IPS DF 6.9 (cell line): ENCODE measurements at regions not wholly inside any gene's neighbourhood (a gene's known extent, or its start where the extent isn't known, plus 50 kb on each side); places are given as distances from the start of the nearest gene placed in this dataset.

Source experiments
- DNase-seq: peaks from one replicate; pipeline ENCODE4 v3.0.0-alpha.2; 2013; ENCODE audit warnings: low read depth, low spot score
- H3K27ac ChIP-seq: one replicate; pipeline ENCODE4 v1.5.1; 2013; ENCODE audit warnings: low read length, control low read depth
- H3K27me3 ChIP-seq: 2 replicates; pipeline ENCODE4 v1.6.1; 2013; ENCODE audit warnings: mild to moderate bottlenecking, low read length; ENCODE audit not compliant: control insufficient read depth, insufficient read depth
- H3K36me3 ChIP-seq: 2 replicates; pipeline ENCODE4 v1.6.1; 2013; ENCODE audit warnings: low read length; ENCODE audit not compliant: control insufficient read depth, insufficient read depth
- H3K4me1 ChIP-seq: 2 replicates; pipeline ENCODE4 v1.6.1; 2013; ENCODE audit warnings: low read length; ENCODE audit not compliant: control insufficient read depth, insufficient read depth
- H3K4me3 ChIP-seq: 2 replicates; pipeline ENCODE4 v1.5.1; 2013; ENCODE audit warnings: mild to moderate bottlenecking, low read length
- H3K9me3 ChIP-seq: 2 replicates; pipeline ENCODE4 v1.6.1; 2013; ENCODE audit warnings: low read length, inconsistent platforms; ENCODE audit not compliant: control insufficient read depth, insufficient read depth
- WGBS: extraction: QIAGEN DNeasy Blood & Tissue Kit; methylation state at CpG from one replicate; pipeline ENCODE4 v1.1.7; 2013; ENCODE audit warnings: mixed read lengths, missing lambda C conversion rate; ENCODE audit not compliant: insufficient read length, insufficient coverage; 5-methylcytosine and 5-hydroxymethylcytosine counted together

DNA sequence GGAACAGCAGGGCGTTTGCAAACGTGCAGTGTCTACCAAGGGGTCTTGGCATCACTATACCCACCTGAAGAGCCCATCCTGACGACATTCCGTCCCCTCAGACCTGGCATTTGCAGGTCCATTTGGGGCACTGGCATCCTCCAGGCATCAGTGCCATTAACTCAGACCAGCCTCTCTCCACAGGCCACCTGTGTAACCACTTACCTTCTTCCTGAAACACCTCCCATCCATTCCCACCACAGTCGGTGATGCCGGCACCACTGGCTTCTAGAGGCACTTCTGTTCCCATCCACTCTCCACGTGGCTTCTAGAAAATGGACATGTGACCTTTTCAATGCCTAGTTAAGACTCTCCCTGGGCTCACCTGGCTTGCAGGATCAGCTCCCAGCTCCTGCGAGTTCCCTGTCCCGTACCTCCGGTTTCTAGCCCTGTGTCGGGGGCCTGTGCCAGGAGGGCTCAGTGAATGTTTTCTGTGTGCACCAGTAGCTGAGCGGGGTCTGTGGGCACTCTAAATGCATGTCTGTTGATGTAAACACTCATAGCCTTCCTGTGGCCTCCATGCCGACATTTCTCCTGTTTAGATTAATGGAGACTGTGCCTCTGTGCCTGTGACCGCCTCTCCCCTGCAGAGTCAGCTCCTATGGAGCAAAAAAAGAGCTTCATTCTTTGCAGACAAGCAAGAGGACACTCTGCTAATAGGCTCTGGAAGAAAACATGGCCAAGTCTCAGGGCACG, 458.0 kb upstream of the HS6ST1 start:
- Histone ChIP-seq H3K27me3 (no peaks in the 10 kb centered on the region), H3K4me1 (no peaks in the 10 kb centered on the region; the same call in 1 of the 2 replicates), H3K36me3 (no peaks in the 10 kb centered on the region), H3K4me3 (no peak overlapping the region), H3K9me3 (no peaks in the 10 kb centered on the region), H3K27ac (no peak overlapping the region)
- WGBS, result no CpG with 5 or more reads among the region's 15 CpGs
- no peak for DNase-seq

DNA sequence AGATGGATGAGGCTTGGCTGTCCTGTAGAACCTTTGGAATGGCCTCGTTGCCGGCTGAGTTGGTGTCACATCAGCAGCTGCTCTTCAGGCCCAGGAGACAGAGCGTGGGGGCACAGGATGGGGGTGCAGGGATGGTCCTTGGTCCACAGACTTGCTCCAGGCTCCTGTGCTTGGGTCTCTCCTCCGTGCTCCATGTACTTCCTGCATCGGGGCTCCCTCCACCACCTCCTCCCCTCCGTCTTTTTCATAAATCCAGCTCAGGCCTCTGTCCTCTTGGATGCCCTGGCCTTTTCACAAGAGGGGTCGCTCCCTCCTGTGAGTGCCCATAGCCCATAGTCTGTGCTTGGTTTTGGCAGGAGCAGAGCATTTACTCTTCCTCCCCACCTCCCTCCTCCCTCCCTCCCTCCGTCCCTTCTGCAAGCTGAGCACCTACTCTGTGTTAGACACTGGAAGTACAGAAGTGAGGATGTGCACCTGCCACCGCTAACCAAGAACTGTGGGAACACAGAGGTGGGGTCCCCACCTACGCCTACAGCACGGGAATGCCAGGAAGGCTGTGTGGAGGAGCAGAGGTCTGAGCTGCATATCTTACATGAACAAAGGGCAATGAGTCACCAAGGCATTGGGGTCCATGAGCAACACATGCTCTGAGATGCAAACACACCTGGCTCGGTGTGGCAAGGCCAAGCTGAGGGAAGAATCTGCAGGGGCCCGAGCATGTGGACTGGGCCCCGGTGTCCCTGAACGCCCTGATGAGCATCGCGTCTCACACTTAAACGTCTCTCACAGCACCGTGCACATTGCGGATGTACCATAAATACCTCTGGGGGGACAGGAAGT, 458.7 kb upstream of the HS6ST1 start:
- no peak for DNase-seq
- no peaks in the 10 kb centered on the region for H3K36me3 ChIP-seq
- no peaks in the 10 kb centered on the region; the same call in 1 of the 2 replicates for H3K4me1 ChIP-seq
- H3K27me3 ChIP-seq, result no peaks in the 10 kb centered on the region
- H3K4me3 ChIP-seq, result no peak overlapping the region
- H3K9me3 ChIP-seq, result no peaks in the 10 kb centered on the region
- WGBS, result no CpG with 5 or more reads among the region's 20 CpGs
- H3K27ac ChIP-seq, result no peak overlapping the region

DNA sequence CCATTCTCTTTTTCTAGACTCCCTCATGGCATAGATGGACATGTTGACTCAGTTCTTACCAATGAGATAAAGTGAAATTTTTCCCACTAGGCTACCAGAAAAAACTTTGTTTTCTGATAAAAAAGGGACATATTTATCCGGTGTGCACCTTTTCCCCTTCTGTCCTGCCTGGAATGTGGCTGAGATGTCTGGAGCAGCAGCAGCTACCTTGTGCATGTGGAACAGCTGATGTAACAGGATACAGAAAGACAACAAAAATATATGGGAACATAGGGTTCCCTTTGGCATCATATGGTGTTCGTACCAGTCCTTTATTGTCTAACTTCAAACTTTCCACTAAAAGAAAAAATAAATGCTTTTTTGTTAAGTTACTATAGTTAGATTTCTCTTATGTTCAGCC, 460.2 kb upstream of the HS6ST1 start:
- WGBS, result no CpG with 5 or more reads among the region's 2 CpGs
- Histone ChIP-seq H3K27me3 (no peaks in the 10 kb centered on the region), H3K9me3 (no peaks in the 10 kb centered on the region), H3K4me3 (no peak overlapping the region), H3K27ac (no peak overlapping the region), H3K4me1 (no peaks in the 10 kb centered on the region; the same call in 1 of the 2 replicates), H3K36me3 (no peaks in the 10 kb centered on the region)
- no peak for DNase-seq

DNA sequence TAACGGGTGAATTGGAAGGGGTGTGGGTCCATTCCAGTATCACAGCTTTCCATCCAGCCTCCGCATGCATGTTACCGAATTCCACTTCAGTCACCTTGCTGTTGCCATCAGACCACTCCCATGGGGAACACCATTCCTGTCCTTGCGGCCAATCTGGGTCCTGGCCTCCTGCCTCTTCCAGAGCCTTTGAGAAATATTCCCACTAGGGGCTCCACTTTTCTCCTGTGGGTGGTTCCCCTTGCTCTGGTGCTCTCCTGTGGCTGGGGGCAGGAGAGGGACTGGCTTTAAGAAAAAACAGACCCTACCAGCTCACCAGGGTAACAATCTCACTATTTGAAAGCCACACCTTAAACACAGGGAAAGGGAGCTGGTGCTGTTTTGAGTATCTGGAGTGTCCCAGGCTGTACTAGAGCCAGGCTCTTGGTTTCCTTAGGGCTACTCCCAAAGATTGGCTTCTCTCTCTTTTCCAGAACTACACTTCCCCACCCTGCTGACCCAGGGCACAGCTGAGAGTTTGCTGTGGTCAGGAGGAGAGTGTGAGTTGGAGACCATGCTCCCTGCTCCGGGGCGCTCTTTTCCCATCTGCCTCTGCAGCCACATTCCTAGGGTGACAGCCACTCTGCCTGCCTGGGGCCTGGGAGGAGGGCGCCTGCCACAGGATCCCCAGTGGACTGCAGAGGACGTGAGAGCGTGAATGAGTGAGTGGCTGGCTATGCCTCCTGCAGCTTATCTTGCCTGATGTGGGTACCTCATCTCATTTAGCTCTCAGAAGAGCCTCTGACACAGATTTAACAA, 460.8 kb upstream of the HS6ST1 start:
- WGBS, result no CpG with 5 or more reads among the region's 9 CpGs
- no peaks in the 10 kb centered on the region; the same call in 1 of the 2 replicates for H3K4me1 ChIP-seq
- no peaks in the 10 kb centered on the region for H3K9me3 ChIP-seq
- H3K36me3 ChIP-seq, result no peaks in the 10 kb centered on the region
- no peaks in the 10 kb centered on the region for H3K27me3 ChIP-seq
- H3K27ac ChIP-seq, result no peak overlapping the region
- no peak for DNase-seq
- no peak overlapping the region for H3K4me3 ChIP-seq

DNA sequence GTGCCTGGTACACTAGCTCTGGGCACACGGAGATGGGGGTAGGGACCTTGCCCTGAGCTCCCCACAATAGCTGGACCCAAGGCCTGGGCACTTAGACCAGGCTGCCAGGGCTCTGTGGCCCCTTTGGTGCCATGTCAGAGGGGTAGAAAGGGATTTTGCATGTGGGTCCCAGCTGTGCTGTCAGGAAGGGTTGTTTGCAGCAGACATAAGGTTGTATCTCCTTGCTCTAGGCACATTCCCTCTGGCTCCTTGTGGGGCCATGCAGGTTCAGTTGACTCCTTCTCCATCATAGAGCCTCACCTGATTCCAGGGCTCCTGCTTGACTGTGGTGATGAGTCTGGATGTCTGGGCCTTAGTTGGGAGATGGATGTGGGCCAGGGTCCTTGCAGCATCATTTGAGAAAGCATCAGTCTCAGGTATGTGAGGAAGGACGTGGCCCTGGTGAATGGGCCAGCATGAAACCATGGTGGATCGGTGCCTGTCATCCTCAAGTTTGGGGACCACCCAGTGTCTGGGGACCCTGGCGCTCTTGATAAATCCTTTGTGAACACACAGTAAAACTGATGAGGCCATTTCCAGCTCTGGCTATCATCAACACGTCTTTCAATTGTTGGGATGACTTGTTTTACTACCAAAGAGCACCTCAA, 461.9 kb upstream of the HS6ST1 start:
- Histone ChIP-seq H3K27me3 (no peaks in the 10 kb centered on the region), H3K4me1 (no peaks in the 10 kb centered on the region; the same call in 1 of the 2 replicates), H3K27ac (no peak overlapping the region), H3K4me3 (no peak overlapping the region), H3K36me3 (no peaks in the 10 kb centered on the region), H3K9me3 (no peaks in the 10 kb centered on the region)
- no CpG with 5 or more reads among the region's 5 CpGs for WGBS
- no peak for DNase-seq

DNA sequence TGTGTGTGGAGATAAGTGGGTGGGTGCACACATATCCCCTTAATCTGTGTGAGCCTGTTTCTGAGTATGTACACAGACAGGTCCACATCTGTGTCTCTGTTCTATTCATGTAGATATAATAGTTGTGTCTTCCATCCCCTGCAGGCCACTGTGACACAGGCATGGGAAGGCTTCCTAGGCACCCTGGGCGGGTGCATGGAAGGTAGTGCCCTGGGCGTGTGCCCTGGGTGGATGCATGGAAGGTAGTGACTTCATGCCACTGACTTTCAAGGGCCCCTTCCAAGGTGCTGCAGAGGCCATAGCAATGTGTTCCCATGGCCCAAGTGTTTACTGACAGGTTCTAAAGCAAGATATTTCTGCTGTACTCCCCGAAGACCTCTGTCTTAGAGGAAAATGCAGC, 462.5 kb upstream of the HS6ST1 start:
- Histone ChIP-seq H3K27me3 (no peaks in the 10 kb centered on the region), H3K27ac (no peak overlapping the region), H3K36me3 (no peaks in the 10 kb centered on the region), H3K4me3 (no peak overlapping the region), H3K9me3 (no peaks in the 10 kb centered on the region), H3K4me1 (no peaks in the 10 kb centered on the region; the same call in none of the 2 replicates)
- WGBS, result no CpG with 5 or more reads among the region's 3 CpGs
- no peak for DNase-seq

DNA sequence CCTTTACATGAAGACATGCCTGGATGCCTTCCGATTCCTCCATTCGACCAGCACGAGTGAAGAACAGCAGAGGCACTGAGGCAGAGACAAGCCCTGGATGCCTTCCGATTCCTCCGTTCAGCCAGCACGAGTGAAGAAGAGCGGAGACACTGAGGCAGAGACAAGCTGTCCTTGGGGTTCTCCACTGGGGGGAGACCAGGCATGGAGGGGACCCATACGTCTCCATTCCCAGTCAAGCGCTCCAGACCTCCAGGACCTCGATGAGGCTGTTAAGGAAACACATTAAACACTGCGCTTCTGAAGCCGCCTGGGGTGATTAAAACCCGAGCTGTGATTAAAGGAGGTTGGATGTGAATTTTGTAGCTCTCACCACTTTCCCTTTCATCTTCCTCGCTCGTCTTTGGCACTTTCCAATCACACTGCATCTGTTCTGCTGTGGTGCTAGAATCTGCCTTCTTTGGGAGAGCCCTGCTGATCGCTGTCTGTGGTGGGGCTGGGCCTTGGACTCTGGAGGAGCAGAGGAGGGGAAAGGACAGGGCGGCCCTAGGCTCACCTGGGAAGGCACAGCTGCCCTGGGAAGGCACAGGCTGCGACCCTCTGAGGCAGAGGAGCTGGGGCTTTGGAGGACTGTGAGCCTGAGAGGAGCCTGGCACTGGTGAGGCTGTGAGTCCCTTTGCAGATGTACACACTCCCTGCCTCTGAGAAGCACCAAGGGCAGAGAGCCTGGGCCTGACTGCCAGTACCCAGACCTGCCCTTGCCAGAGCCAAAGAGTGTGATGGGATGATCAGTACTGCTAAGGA, 463.1 kb upstream of the HS6ST1 start:
- no peak overlapping the region for H3K4me3 ChIP-seq
- H3K27me3 ChIP-seq, result no peaks in the 10 kb centered on the region
- H3K36me3 ChIP-seq, result no peaks in the 10 kb centered on the region
- no peaks in the 10 kb centered on the region for H3K9me3 ChIP-seq
- H3K27ac ChIP-seq, result no peak overlapping the region
- DNase-seq, result no peak
- H3K4me1 ChIP-seq, result peaks cover 2% of the 10 kb centered on the region
- no CpG with 5 or more reads among the region's 18 CpGs for WGBS

DNA sequence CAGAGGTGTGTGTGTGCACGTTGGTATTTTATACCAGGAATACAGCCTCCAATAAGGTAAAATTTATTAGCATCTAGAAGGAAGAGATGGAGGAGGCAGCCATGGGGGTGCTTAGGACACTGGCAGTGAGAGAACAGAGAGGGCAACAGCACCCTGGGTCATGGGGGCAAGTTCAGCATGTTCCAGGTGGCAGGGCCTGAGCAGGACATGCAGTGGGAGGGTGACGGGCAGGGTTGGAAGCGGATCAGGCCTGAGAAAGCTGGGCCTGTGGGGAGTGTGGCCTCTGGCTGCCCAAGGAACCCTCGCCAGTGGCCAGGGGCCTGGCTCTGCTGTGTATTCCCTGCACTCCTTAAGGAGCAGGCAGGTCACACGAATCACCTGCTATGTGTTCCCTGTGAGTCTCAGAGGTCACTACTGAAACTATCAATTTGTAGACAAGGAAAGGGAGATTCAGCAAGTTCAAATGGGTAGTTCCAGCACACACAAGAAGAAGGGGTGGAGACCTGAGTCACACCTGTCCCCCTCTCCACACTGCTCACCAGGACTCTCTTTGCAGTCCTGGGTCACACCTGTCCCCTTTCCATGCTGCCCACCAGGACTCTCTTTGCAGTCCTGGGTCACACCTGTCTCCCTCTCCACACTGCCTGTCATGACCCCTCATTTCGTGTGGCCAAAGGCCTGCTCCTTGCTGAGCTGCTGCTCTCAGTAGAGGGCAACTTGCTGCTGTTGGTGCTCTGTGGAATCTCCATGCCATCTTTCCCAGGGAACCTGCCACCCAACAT, 463.9 kb upstream of the HS6ST1 start:
- WGBS, result no CpG with 5 or more reads among the region's 6 CpGs
- no peak for DNase-seq
- Histone ChIP-seq H3K27me3 (no peaks in the 10 kb centered on the region), H3K4me1 (peaks cover 6% of the 10 kb centered on the region), H3K36me3 (no peaks in the 10 kb centered on the region), H3K9me3 (no peaks in the 10 kb centered on the region), H3K27ac (no peak overlapping the region), H3K4me3 (no peak overlapping the region)

DNA sequence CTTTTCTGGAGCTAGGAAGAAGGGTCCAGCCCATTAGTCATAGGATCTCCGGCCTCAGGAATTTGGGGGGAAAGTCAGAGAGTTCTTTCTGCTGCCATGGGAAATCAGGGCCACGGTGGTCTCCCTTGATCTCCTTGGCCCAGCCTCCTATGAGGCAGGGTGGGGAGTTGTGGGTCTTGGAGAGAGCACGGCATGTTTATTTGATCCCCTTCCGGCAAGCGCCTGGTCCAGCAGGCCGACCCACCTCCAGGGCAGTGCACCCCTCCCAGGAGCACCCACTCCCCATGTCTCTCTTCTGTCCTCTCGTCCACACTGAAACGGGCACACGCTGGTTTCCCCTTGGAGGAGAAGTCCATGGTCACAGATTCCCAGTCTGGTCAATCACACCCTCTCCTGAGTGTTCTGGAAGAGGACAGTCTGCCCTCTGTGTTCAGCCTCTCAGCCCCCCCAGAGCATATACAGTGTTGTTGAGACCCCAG, 464.6 kb upstream of the HS6ST1 start:
- peaks cover 6% of the 10 kb centered on the region for H3K4me1 ChIP-seq
- WGBS, result no CpG with 5 or more reads among the region's 9 CpGs
- no peaks in the 10 kb centered on the region for H3K9me3 ChIP-seq
- no peak overlapping the region for H3K27ac ChIP-seq
- H3K27me3 ChIP-seq, result no peaks in the 10 kb centered on the region
- H3K36me3 ChIP-seq, result no peaks in the 10 kb centered on the region
- DNase-seq, result no peak
- no peak overlapping the region for H3K4me3 ChIP-seq
